ENCODE measurements at regions not wholly inside any gene's neighbourhood (a gene's known extent, or its start where the extent isn't known, plus 50 kb on each side); places are given as distances from the start of the nearest gene placed in this dataset.

DNA sequence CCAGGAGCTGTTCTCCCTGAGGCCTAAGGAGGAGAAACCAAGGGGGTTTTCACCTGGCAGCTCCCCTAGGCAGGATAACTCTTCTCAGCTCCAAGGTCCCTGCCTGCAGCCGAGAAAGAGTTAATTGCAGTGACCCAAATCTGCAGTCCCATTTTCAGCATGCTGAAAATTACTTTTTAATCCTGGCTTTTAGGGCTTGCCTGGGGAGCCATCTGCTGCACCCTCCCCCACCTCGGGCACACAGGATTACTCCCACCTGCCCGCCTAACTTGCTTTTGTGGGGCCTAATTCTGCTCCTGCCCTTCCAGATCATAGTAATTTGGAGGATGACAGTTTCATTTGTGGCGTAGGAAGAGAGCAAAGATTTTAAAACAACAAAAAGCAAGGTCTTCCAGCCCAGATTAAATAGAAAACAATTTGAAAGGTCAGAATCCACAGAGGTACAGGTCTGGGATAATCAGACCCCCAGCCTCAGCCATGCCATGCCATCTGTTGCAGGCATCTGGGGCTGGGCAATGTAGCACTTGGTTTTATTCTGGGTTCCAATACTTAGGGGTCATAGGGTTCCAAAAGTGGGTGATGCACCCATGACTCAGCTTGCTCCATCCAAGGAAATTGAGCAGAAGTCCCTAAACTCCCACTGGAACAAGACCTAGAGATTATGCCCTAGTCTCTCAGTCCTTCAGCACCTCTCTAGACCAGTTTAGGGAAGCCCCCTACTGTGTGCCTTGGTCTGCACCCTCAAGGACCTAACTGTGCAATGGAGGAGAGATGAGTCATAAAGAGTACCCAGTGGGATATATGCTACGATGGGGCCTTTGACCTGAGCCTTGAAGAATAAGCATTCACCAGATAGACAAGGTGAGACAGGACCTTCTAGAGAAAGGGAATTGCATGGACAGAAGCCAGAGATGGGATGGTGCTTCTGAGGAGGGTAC is 64.5 kb upstream of the NLK start:
- Mint-ChIP-seq H3K27ac (no peak overlapping the region), H3K36me3 (ENCODE audit: insufficient read depth) (no peaks in the 10 kb centered on the region), H3K27me3 (peaks cover 16 to 34% of the 10 kb centered on the region in 2 donors), H3K9me3 (no peaks in the 10 kb centered on the region), H3K4me3 (no peak overlapping the region), H3K4me1 (ENCODE audit: low read depth in 2 of 2) (no peaks in the 10 kb centered on the region)
- DNase-seq, result no peak
- no peak for ATAC-seq (replicated peaks)

- ATAC-seq (replicated peaks), result no peak
- Mint-ChIP-seq H3K4me3 (no peak overlapping the region), H3K27ac (no peak overlapping the region), H3K9me3 (no peaks in the 10 kb centered on the region), H3K27me3 (peaks cover 16 to 34% of the 10 kb centered on the region in 2 donors), H3K36me3 (ENCODE audit: insufficient read depth) (no peaks in the 10 kb centered on the region), H3K4me1 (ENCODE audit: low read depth in 2 of 2) (no peaks in the 10 kb centered on the region)
- DNase-seq, result no peak
Observed at GRCh38 chr17:27978689-27979175, 63.7 kb upstream of the NLK start.

DNA sequence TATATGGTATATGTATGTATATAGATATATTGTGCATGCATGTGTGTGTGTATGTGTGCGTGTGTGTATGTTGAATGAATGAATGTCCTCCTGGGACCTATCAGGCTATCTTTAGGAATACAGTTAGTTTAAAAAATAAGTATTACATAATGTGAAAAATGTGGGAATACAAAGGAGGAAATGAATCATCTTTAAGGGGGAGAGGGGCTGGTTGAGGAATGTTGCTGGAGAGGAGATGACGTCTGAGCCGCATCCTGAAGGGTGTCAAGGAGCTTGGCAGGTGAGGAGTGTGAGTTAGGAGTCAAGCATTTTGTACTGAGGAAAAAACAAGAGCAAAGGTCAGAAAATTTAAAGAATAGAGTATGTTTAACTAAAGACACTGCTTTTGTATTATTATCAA is 62.4 kb upstream of the NLK start:
- ATAC-seq (replicated peaks), result no peak
- no peaks in the 10 kb centered on the region for H3K9me3 Mint-ChIP-seq
- H3K4me1 Mint-ChIP-seq (ENCODE audit: low read depth in 2 of 2), result no peaks in the 10 kb centered on the region
- H3K27ac Mint-ChIP-seq, result no peak overlapping the region
- no peak overlapping the region for H3K4me3 Mint-ChIP-seq
- no peak for DNase-seq
- H3K36me3 Mint-ChIP-seq (ENCODE audit: insufficient read depth), result no peaks in the 10 kb centered on the region
- peaks cover 22 to 39% of the 10 kb centered on the region in 2 donors for H3K27me3 Mint-ChIP-seq

DNA sequence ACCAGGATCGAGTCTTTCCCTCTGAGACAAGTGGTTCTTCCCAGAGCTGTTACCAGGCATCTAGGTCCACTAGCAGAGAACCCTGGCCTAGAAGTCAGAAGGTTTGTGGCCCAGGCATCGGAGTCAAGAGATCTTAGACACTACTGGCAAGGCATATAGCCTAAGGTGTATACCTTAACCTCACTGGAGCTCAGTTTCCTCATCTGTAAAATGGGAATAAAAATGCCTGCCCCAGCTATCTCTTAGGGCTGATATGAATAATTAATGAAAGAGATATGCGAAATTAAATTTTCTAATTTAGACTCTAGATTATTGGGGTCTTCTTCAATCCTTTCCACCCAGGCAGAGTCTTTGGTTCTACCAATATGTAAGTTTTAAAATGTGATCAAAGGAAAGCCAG is 60.5 kb upstream of the NLK start:
- no peak for ATAC-seq (replicated peaks)
- peaks cover 22 to 41% of the 10 kb centered on the region in 2 donors for H3K27me3 Mint-ChIP-seq
- DNase-seq, result no peak
- no peaks in the 10 kb centered on the region for H3K36me3 Mint-ChIP-seq (ENCODE audit: insufficient read depth)
- no peak overlapping the region for H3K27ac Mint-ChIP-seq
- no peak overlapping the region for H3K4me3 Mint-ChIP-seq
- H3K9me3 Mint-ChIP-seq, result no peaks in the 10 kb centered on the region
- peaks cover 0 to 3% of the 10 kb centered on the region in 2 donors for H3K4me1 Mint-ChIP-seq (ENCODE audit: low read depth in 2 of 2)

DNA sequence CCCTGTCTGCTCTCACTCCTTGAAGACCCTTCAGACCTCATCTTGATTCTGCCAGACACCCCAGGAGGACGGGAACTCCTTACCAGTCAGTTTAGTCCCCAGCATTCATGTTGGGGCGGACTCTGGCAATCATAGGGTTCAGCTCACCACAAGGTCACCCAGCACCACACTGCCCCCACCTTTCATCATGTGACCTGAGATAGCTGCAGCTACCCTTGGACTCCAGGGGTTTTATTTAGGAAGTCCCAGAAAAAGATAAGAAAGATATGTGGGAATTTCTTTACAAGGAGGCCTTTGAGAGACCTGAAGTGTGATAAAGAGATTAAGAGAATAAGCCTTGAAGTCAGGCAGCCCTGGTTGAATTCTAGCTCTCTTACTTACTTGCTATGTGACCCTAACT is 59.8 kb upstream of the NLK start:
- H3K4me1 Mint-ChIP-seq (ENCODE audit: low read depth in 2 of 2), result peaks cover 0 to 3% of the 10 kb centered on the region in 2 donors

DNA sequence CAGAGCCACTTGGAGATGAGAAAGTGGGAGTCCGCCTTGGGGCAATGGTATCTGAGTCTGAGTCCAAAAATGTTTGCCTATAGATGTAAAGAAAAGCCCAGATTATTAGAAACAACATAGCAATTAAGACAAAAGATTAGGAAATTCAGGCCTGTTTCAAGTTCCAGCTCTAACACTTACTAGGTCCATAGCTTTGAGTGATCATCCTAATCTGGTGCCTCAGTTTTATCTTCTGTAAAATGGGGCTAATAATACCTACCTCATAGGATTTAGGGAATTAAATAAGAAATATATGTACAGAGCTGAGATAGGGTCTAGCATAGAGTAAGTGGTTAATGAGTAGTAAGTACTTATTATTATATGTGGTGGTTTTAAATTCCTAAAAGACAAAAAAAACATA is 58.6 kb upstream of the NLK start:
- Mint-ChIP-seq H3K36me3 (ENCODE audit: insufficient read depth) (no peaks in the 10 kb centered on the region), H3K9me3 (no peaks in the 10 kb centered on the region), H3K4me1 (ENCODE audit: low read depth in 2 of 2) (peaks cover 0 to 3% of the 10 kb centered on the region in 2 donors), H3K4me3 (no peak overlapping the region), H3K27ac (no peak overlapping the region), H3K27me3 (peaks cover 19 to 33% of the 10 kb centered on the region in 2 donors)
- DNase-seq (no peak), ATAC-seq (replicated peaks) (no peak)

More for the DNA sequence above, 59.8 kb upstream of the NLK start:
- Mint-ChIP-seq H3K27ac (no peak overlapping the region), H3K9me3 (no peaks in the 10 kb centered on the region), H3K4me3 (no peak overlapping the region), H3K27me3 (peaks cover 22 to 41% of the 10 kb centered on the region in 2 donors), H3K36me3 (ENCODE audit: insufficient read depth) (no peaks in the 10 kb centered on the region)
- DNase-seq (no peak), ATAC-seq (replicated peaks) (no peak)

DNA sequence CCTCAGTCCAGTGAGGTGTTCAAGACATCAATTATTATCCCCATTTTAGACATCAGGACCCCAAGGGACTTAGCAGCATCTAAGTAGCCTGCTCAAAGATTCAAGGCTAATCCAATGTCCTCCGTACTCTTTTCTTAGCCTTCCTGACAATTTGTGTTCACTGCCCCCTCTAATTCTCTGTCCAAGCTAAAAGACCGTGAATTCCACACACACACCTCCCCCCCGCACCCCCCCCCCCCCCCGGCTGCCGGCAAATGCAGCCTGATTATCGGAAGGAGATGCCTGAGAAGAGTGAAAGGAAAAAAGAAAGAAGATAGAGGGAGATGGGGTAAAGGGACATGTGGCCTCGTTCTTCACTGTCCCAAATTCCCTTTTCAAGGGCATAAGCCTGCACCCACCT is 58.1 kb upstream of the NLK start:
- H3K4me3 Mint-ChIP-seq, result no peak overlapping the region
- no peak for ATAC-seq (replicated peaks)
- H3K36me3 Mint-ChIP-seq (ENCODE audit: insufficient read depth), result no peaks in the 10 kb centered on the region
- no peak overlapping the region for H3K27ac Mint-ChIP-seq
- peaks cover 18 to 28% of the 10 kb centered on the region in 2 donors for H3K27me3 Mint-ChIP-seq
- no peaks in the 10 kb centered on the region for H3K9me3 Mint-ChIP-seq
- no peak for DNase-seq
- H3K4me1 Mint-ChIP-seq (ENCODE audit: low read depth in 2 of 2), result peaks cover 0 to 3% of the 10 kb centered on the region in 2 donors

- no peak for DNase-seq
- H3K9me3 Mint-ChIP-seq, result no peaks in the 10 kb centered on the region
- no peak overlapping the region for H3K27ac Mint-ChIP-seq
- H3K4me3 Mint-ChIP-seq, result no peak overlapping the region
- ATAC-seq (replicated peaks), result no peak
- H3K27me3 Mint-ChIP-seq, result peaks cover 18 to 24% of the 10 kb centered on the region in 2 donors
- H3K4me1 Mint-ChIP-seq (ENCODE audit: low read depth in 2 of 2), result peaks cover 0 to 3% of the 10 kb centered on the region in 2 donors
- H3K36me3 Mint-ChIP-seq (ENCODE audit: insufficient read depth), result no peaks in the 10 kb centered on the region
Observed at GRCh38 chr17:27984816-27985215, 57.7 kb upstream of the NLK start.

- H3K36me3 Mint-ChIP-seq (ENCODE audit: insufficient read depth), result no peaks in the 10 kb centered on the region
- H3K4me3 Mint-ChIP-seq, result no peak overlapping the region
- peaks cover 0 to 3% of the 10 kb centered on the region in 2 donors for H3K4me1 Mint-ChIP-seq (ENCODE audit: low read depth in 2 of 2)
- peaks cover 13 to 19% of the 10 kb centered on the region in 2 donors for H3K27me3 Mint-ChIP-seq
- ATAC-seq (replicated peaks) (no peak), DNase-seq (no peak)
- no peak overlapping the region for H3K27ac Mint-ChIP-seq
- no peaks in the 10 kb centered on the region for H3K9me3 Mint-ChIP-seq
Observed at GRCh38 chr17:27985306-27985705, 57.2 kb upstream of the NLK start.

- Mint-ChIP-seq H3K4me3 (no peak overlapping the region), H3K9me3 (no peaks in the 10 kb centered on the region), H3K36me3 (ENCODE audit: insufficient read depth) (no peaks in the 10 kb centered on the region), H3K4me1 (ENCODE audit: low read depth in 2 of 2) (peaks cover 0 to 3% of the 10 kb centered on the region in 2 donors), H3K27ac (no peak overlapping the region), H3K27me3 (peaks cover 15 to 22% of the 10 kb centered on the region in 2 donors)
- no peak for ATAC-seq (replicated peaks)
- no peak for DNase-seq
Observed at GRCh38 chr17:27985736-27986399, 56.6 kb upstream of the NLK start.

DNA sequence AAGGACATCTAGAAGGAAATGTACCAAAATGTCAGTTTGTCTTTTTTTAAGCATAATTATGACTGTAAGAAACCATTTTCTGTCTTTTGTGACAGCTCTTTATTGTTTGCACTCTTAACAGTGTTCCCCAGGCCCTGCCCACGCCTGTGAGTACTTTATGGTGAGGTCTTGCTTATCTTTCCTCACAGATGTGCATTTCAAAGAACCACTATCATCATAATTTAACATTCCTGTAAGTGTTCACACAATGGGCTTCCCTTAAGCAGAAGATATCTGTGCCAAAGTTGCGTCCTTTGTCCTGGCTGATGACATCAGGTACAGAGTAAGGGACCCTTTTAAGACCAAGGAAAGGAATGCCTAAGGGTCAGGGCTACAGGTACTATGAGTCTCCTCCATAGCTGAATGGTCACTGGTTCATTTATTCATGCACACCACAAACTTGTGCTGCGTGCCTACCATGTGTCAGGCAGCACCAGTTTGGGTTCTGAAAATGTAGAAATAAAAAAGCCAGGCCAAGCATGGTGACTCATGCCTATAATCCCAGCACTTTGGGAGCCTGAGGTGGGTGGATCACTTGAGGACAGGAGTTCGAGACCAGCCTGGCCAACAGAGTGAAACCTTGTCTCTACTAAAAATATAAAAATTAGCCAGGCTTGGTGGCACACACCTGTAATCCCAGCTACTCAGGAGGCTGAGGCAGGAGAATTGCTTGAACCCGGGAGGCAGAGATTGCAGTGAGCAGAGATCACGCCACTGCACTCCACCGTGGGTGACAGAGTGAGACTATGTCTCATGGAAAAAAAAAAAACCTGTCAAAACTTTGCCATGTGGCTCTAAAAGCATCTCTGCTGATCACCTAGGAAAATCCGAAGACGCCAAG is 55.4 kb upstream of the NLK start:
- Mint-ChIP-seq H3K9me3 (no peaks in the 10 kb centered on the region), H3K27me3 (peaks cover 23 to 30% of the 10 kb centered on the region in 2 donors), H3K36me3 (ENCODE audit: insufficient read depth) (no peaks in the 10 kb centered on the region), H3K27ac (no peak overlapping the region), H3K4me3 (no peak overlapping the region), H3K4me1 (ENCODE audit: low read depth in 2 of 2) (peaks cover 0 to 3% of the 10 kb centered on the region in 2 donors)
- ATAC-seq (replicated peaks), result no peak
- DNase-seq, result no peak

DNA sequence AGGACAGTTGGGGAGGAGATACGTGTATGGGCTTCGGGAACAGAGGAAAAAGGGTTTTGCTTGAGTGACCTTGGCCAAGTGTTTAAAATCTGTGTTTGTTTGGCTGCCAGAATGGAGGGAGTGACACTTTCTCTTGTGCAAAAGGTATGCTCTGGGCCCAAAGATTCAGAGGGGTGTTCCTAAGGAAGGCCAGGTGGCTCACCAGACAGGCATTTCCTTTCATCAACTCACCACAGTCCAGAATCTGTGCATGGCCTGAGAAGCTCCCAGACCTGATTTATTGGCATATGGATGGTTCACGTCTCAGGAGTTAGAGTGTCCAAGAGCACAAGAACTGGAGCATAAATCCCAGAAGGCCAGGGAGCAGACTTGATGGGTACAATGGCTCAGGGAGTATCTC is 53.4 kb upstream of the NLK start:
- no peaks in the 10 kb centered on the region for H3K36me3 Mint-ChIP-seq (ENCODE audit: insufficient read depth)
- no peak for ATAC-seq (replicated peaks)

GRCh38 chr17:27990100-27990499 is 52.4 kb upstream of the NLK start:
- peaks cover 0 to 3% of the 10 kb centered on the region in 2 donors for H3K4me1 Mint-ChIP-seq (ENCODE audit: low read depth in 2 of 2)
- no peaks in the 10 kb centered on the region for H3K9me3 Mint-ChIP-seq
- no peak overlapping the region for H3K4me3 Mint-ChIP-seq
- H3K36me3 Mint-ChIP-seq (ENCODE audit: insufficient read depth), result no peaks in the 10 kb centered on the region
- H3K27me3 Mint-ChIP-seq, result peaks cover 16 to 20% of the 10 kb centered on the region in 2 donors
- H3K27ac Mint-ChIP-seq, result no peak overlapping the region
- ATAC-seq (replicated peaks) (no peak), DNase-seq (no peak)

More for the DNA sequence above, 53.4 kb upstream of the NLK start:
- peaks cover 0 to 3% of the 10 kb centered on the region in 2 donors for H3K4me1 Mint-ChIP-seq (ENCODE audit: low read depth in 2 of 2)
- H3K27ac Mint-ChIP-seq, result no peak overlapping the region
- DNase-seq, result no peak
- no peaks in the 10 kb centered on the region for H3K9me3 Mint-ChIP-seq
- H3K27me3 Mint-ChIP-seq, result peaks cover 20 to 23% of the 10 kb centered on the region in 2 donors
- H3K4me3 Mint-ChIP-seq, result no peak overlapping the region
